Testis (tissue), 2 donors: ENCODE measurements at regions not wholly inside any gene's neighbourhood (a gene's known extent, or its start where the extent isn't known, plus 50 kb on each side); places are given as distances from the start of the nearest gene placed in this dataset.

Experiments used
- POLR2A ChIP-seq: fragments of 450-650 bp; IDR thresholded peaks from one replicate; pipeline ENCODE4 v1.6.1; 2017; ENCODE audit warnings: antibody characterized with exemption, mild to moderate bottlenecking, moderate library complexity
- TF ChIP-seq, protein P1 (sequence below), 3 experiments: fragments of 450-650 bp in 2 of 3; fragments of 200-600 bp in 1 of 3; sonication (generic) in 1 of 3; IDR thresholded peaks; one replicate each; pipeline ENCODE4 v1.5.1; 2016 to 2019; ENCODE audit warnings: antibody characterized with exemption in 3 of 3, mild to moderate bottlenecking in 2 of 3, moderate library complexity in 1 of 3

DNA sequence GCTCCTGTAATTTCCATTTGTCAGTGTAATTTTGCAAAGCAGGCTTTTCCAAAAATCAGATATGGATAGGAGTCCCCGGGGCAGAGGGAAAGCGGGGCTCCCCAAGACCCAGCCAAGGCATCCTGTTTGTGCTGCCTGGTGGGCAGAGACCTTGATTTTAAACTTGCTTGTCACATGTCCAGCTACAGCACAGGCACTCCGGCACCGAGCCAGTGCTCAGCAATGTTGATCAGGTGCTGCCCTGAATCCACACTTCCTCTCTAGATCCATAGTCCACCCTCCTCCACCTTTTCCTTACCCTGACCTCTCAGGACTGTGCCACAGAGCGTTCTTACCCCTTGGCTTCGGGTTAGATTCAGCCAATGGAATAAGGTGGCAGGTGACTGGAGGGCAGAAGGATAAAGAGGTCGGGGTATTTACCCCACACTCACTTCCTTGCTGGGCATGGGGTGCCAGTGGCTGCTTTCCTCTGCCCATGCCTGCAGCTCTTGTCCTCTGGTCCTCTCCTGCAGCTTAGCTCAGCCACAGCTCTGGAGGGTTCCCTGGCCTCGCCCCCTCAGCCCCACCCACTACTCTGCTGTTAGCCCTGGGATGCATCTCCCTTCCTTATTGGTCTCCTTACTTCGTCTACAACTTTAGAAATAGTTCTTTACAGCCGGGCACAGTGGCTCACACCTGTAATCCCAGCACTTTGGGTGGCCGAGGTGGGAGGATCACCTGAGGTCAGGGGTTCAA is 80.1 kb downstream of the IRF2BPL start:
- no peak for TF ChIP-seq POLR2A
- TF ChIP-seq, protein P1, sequence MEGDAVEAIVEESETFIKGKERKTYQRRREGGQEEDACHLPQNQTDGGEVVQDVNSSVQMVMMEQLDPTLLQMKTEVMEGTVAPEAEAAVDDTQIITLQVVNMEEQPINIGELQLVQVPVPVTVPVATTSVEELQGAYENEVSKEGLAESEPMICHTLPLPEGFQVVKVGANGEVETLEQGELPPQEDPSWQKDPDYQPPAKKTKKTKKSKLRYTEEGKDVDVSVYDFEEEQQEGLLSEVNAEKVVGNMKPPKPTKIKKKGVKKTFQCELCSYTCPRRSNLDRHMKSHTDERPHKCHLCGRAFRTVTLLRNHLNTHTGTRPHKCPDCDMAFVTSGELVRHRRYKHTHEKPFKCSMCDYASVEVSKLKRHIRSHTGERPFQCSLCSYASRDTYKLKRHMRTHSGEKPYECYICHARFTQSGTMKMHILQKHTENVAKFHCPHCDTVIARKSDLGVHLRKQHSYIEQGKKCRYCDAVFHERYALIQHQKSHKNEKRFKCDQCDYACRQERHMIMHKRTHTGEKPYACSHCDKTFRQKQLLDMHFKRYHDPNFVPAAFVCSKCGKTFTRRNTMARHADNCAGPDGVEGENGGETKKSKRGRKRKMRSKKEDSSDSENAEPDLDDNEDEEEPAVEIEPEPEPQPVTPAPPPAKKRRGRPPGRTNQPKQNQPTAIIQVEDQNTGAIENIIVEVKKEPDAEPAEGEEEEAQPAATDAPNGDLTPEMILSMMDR (IDR thresholded peaks at IDR 0.05), result no peak
